ENCODE measurements at regions not wholly inside any gene's neighbourhood (a gene's known extent, or its start where the extent isn't known, plus 50 kb on each side); places are given as distances from the start of the nearest gene placed in this dataset.

- Histone ChIP-seq H4K5ac (ENCODE audit: insufficient read length, low read depth, low read length) (no peak overlapping the region), H2BK20ac (ENCODE audit: low read depth, low read length, poor library complexity, severe bottlenecking) (no peak overlapping the region), H3K27ac (ENCODE audit: insufficient read length, low read depth, low read length) (no peak overlapping the region), H2BK120ac (ENCODE audit: low read depth, low read length, poor library complexity, severe bottlenecking) (no peak overlapping the region), H2AFZ (ENCODE audit: low read length) (no peak overlapping the region), H3K79me2 (ENCODE audit: insufficient read depth, low read length) (no peaks in the 10 kb centered on the region), H3K9ac (ENCODE audit: extremely low read depth, insufficient read length, low read length) (no peak overlapping the region), H3K79me1 (ENCODE audit: insufficient read depth, low read depth, low read length, poor library complexity, severe bottlenecking) (no peaks in the 10 kb centered on the region), H3K14ac (ENCODE audit: insufficient read depth, low read length) (no peak overlapping the region), H3K4ac (ENCODE audit: low read depth, low read length) (no peak overlapping the region), H3K23ac (ENCODE audit: insufficient read length, low read depth, low read length) (no peak overlapping the region), H2BK15ac (ENCODE audit: low read depth, low read length) (no peak overlapping the region), H4K8ac (replicated peaks; ENCODE audit: insufficient read length, low read depth, low read length) (no peak overlapping the region), H2BK12ac (ENCODE audit: insufficient read length, low read depth, low read length) (no peak overlapping the region), H2BK5ac (ENCODE audit: insufficient read length, low read length) (no peak overlapping the region), H4K20me1 (ENCODE audit: control insufficient read depth, insufficient read depth, insufficient read length) (no peaks in the 10 kb centered on the region), H3T11ph (ENCODE audit: low read length) (no peak overlapping the region), H2AK5ac (ENCODE audit: insufficient read length, low read length) (no peak overlapping the region), H3K18ac (ENCODE audit: insufficient read length, low read depth, low read length) (no peak overlapping the region), H3K27me3 (ENCODE audit: insufficient read depth, low read length) (no peaks in the 10 kb centered on the region), H4K91ac (ENCODE audit: insufficient read length, low read depth, low read length) (no peak overlapping the region), H3K4me1 (ENCODE audit: insufficient read depth, low read length) (no peaks in the 10 kb centered on the region), H3K4me2 (ENCODE audit: insufficient read depth, insufficient read length, low read length) (no peak overlapping the region), H3K9me3 (ENCODE audit: control insufficient read depth, low read depth, low read length) (no peaks in the 10 kb centered on the region), H3K23me2 (ENCODE audit: insufficient read length, low read depth, low read length, poor library complexity, severe bottlenecking) (no peaks in the 10 kb centered on the region), H3K56ac (ENCODE audit: insufficient read length, low read depth, low read length) (no peak overlapping the region)
- WGBS (ENCODE audit: extremely low coverage, insufficient read length, low lambda C conversion rate): no CpG with 5 or more reads among the region's 6 CpGs
- no peak for DNase-seq
- peaks cover 7 to 70% (median 9%) of the 10 kb centered on the region in 3 experiments; a peak in 5 of 7 replicates for H3K36me3 Mint-ChIP-seq (ENCODE audit: insufficient read depth in 1 of 3, low read depth in 3 of 3)
- no peak for TF ChIP-seq CTCF (conservative IDR thresholded peaks at IDR 0.05)
- H3K4me3 Mint-ChIP-seq: no peak overlapping the region; a peak in 1 of 5 replicates
- peaks cover 30 to 47% of the 10 kb centered on the region in 2 experiments for H3K4me1 Mint-ChIP-seq
- H3K9me3 Mint-ChIP-seq: no peaks in the 10 kb centered on the region
- no peak overlapping the region; a peak in 1 of 7 replicates for H3K27ac Mint-ChIP-seq
- no peaks in the 10 kb centered on the region for H3K27me3 Mint-ChIP-seq (ENCODE audit: low read depth)
Observed at GRCh38 chr19:53703361-53703760, 71.6 kb downstream of the DPRX start.

Data from H9 (cell line).